K562 (cell line): ENCODE measurements at regions not wholly inside any gene's neighbourhood (a gene's known extent, or its start where the extent isn't known, plus 50 kb on each side); places are given as distances from the start of the nearest gene placed in this dataset.

ENCODE experiments used
- CHD2 ChIP-seq: IDR thresholded peaks from 2 replicates; pipeline ENCODE4 v1.6.1; 2011; ENCODE audit warnings: low read depth, low read length
- CTCF ChIP-seq, 3 experiments: IDR thresholded peaks in 2 of 3; conservative IDR thresholded peaks in 1 of 3; 2 replicates each; pipeline ENCODE4 v1.5.1; 2011 to 2012; ENCODE audit warnings: low read length in 3 of 3, mild to moderate bottlenecking in 3 of 3, control low read depth in 2 of 3, improper control_type of control experiment in 1 of 3, inconsistent platforms in 1 of 3, low read depth in 1 of 3, mixed read lengths in 1 of 3, moderate library complexity in 1 of 3; ENCODE audit not compliant: insufficient read depth in 2 of 3
- EGR1 ChIP-seq: fragments of 450-650 bp; conservative IDR thresholded peaks from 2 replicates; pipeline ENCODE4 v1.6.1; 2017; ENCODE audit warnings: mild to moderate bottlenecking
- EZH2 ChIP-seq: IDR thresholded peaks from 2 replicates; pipeline ENCODE4 v1.6.1; 2012; ENCODE audit warnings: low read depth, mild to moderate bottlenecking, inconsistent platforms, low read length, borderline replicate concordance
- KAT7 ChIP-seq: sonication (generic); formaldehyde crosslinking; IDR thresholded peaks from 2 replicates; pipeline ENCODE4 v1.8.0; 2022; ENCODE audit warnings: missing genetic modification reagents, mild to moderate bottlenecking, borderline replicate concordance
- MTA3 ChIP-seq: fragments of 450-650 bp; formaldehyde crosslinking; IDR thresholded peaks from 2 replicates; pipeline ENCODE4 v1.6.1; 2017; ENCODE audit warnings: mild to moderate bottlenecking, borderline replicate concordance
- POLR2AphosphoS5 ChIP-seq: IDR thresholded peaks from 2 replicates; pipeline ENCODE4 v1.6.1; 2011; ENCODE audit warnings: mild to moderate bottlenecking, low read depth, low read length, moderate library complexity; ENCODE audit not compliant: control insufficient read depth, insufficient read depth
- PTBP1 ChIP-seq: fragments of 200-400 bp; formaldehyde crosslinking; IDR thresholded peaks from 2 replicates; pipeline ENCODE4 v1.6.1; 2017; ENCODE audit warnings: low read depth, low read length
- RBM39 ChIP-seq: fragments of 200-400 bp; formaldehyde crosslinking; optimal IDR thresholded peaks from 2 replicates; pipeline ENCODE3; 2018; ENCODE audit warnings: low read depth, low read length
- REST ChIP-seq, 2 experiments: fragments of 450-650 bp; formaldehyde crosslinking in 1 of 2; IDR thresholded peaks; 2 replicates each; pipeline versions ENCODE4 v1.4.0 to v1.6.1; 2014 to 2020; ENCODE audit warnings: mild to moderate bottlenecking in 2 of 2, borderline replicate concordance in 1 of 2, low read depth in 1 of 2
- ZNF133 ChIP-seq: fragments of 250-450 bp; sonication (Bioruptor Pico); IDR thresholded peaks from 2 replicates; pipeline ENCODE4 v1.4.0; 2020; ENCODE audit warnings: mild to moderate bottlenecking
- ZNF274 ChIP-seq: IDR thresholded peaks from 2 replicates; pipeline ENCODE4 v1.6.1; 2011; ENCODE audit warnings: low read depth, mild to moderate bottlenecking, low read length, moderate library complexity, borderline replicate concordance
- ZNF699 ChIP-seq: fragments of 250-450 bp; sonication (Bioruptor Pico); IDR thresholded peaks from 2 replicates; pipeline ENCODE4 v1.8.0; 2021; ENCODE audit warnings: mild to moderate bottlenecking, moderate library complexity; ENCODE audit not compliant: insufficient replicate concordance

GRCh38 chr15:95394186-95395067 lies 936.1 kb upstream of the NR2F2 start:
- no peak for TF ChIP-seq REST (IDR thresholded peaks at IDR 0.05; ENCODE audit: borderline replicate concordance)
- TF ChIP-seq REST (CRISPR knock-in tag; IDR thresholded peaks at IDR 0.05; ENCODE audit: low read depth) = no peak
- TF ChIP-seq ZNF699 (CRISPR knock-in tag) = no peak
- TF ChIP-seq CHD2 = no peak
- no peak for TF ChIP-seq POLR2AphosphoS5
- no peak for TF ChIP-seq MTA3
- TF ChIP-seq EGR1 = no peak
- no peak for TF ChIP-seq ZNF133 (CRISPR knock-in tag)
- TF ChIP-seq RBM39 = no peak
- no peak for TF ChIP-seq CTCF (IDR thresholded peaks at IDR 0.05 in 2 of 3, conservative IDR thresholded peaks at IDR 0.05 in 1 of 3; ENCODE audit: insufficient read depth in 2 of 3, low read depth in 1 of 3, low read length in 3 of 3)
- no peak for TF ChIP-seq EZH2
- no peak for TF ChIP-seq PTBP1
- TF ChIP-seq KAT7 (CRISPR knock-in tag) = no peak
- no peak for TF ChIP-seq ZNF274
